Adrenal gland (tissue), 9 donors: ENCODE measurements at regions not wholly inside any gene's neighbourhood (a gene's known extent, or its start where the extent isn't known, plus 50 kb on each side); places are given as distances from the start of the nearest gene placed in this dataset.
"Not testable (repeated sequence)": the region's sequence is repeated elsewhere in the genome, so short reads cannot be mapped to it uniquely, and the experiment has no call there.

ENCODE experiments used
- DNase-seq, 7 donors: peaks; one replicate each; pipeline ENCODE4 v3.0.0-alpha.2; 2019 to 2020
- H3K27ac ChIP-seq, 5 donors: fragments of 200-600 bp; sonication (generic) in 4 of 5; 1 replicate in 3 of 5; 2 replicates in 2 of 5; pipeline versions ENCODE4 v1.5.1 to v1.8.0; 2016 to 2020; ENCODE audit warnings: mild to moderate bottlenecking in 1 of 5
- H3K27me3 ChIP-seq: fragments of 200-600 bp; 2 replicates; pipeline ENCODE4 v1.8.0; 2021
- H3K36me3 ChIP-seq, 2 donors: fragments of 200-600 bp; replicated peaks in 1 of 2; 1 replicate in 1 of 2; 2 replicates in 1 of 2; pipeline versions ENCODE4 v1.5.1 to v1.8.0; 2018 to 2022
- H3K4me1 ChIP-seq, 2 donors: fragments of 200-600 bp; replicated peaks in 1 of 2; 1 replicate in 1 of 2; 2 replicates in 1 of 2; pipeline versions ENCODE4 v1.5.1 to v1.8.0; 2018 to 2021
- H3K4me3 ChIP-seq, 4 donors: fragments of 200-600 bp; sonication (generic) in 3 of 4; one replicate each; pipeline ENCODE4 v1.5.1; 2016 to 2018
- H3K9me3 ChIP-seq, 3 donors: fragments of 200-600 bp; sonication (generic) in 1 of 3; replicated peaks in 1 of 3; 1 replicate in 2 of 3; 2 replicates in 1 of 3; pipeline versions ENCODE4 v1.5.1 to v1.8.0; 2016 to 2021
- CTCF ChIP-seq, 6 experiments: fragments of 450-650 bp in 4 of 6; fragments of 200-600 bp in 2 of 6; sonication (generic) in 1 of 6; IDR thresholded peaks; 1 replicate in 5 of 6; 2 replicates in 1 of 6; pipeline versions ENCODE4 v1.5.1 to v1.8.0; 2016 to 2021; ENCODE audit warnings: antibody characterized with exemption in 6 of 6, mild to moderate bottlenecking in 2 of 6, moderate library complexity in 1 of 6
- POLR2A ChIP-seq, 2 donors: fragments of 450-650 bp; IDR thresholded peaks; one replicate each; pipeline ENCODE4 v1.6.1; 2017; ENCODE audit warnings: antibody characterized with exemption in 2 of 2, mild to moderate bottlenecking in 2 of 2, moderate library complexity in 1 of 2
- WGBS, 4 donors: extraction: QIAGEN DNeasy Blood & Tissue Kit in 2 of 4; methylation state at CpG; one replicate each; pipeline versions ENCODE4 v1.1.5 to v1.1.7; 2013 to 2017; 5-methylcytosine and 5-hydroxymethylcytosine counted together
- intact Hi-C, 2 donors: fragments of 100-400 bp; cut with DNase I; formaldehyde crosslinking; loops; one replicate each; pipeline versions ENCODE4 v1.14.1 to v1.15.0; 2022 to 2023
- donor health status: healthy with polysubstance abuse.
- donor health status: Bipolar disorder and iron deficiency.
- donor health status: DM: yes; HTN: yes; CAD: no.
- donor health status: DM: no; HTN: no; CAD: no.
- donor health status: DM: no; HTN: no; CAD: no.

- DNase-seq, result no peak
- no peaks in the 10 kb centered on the region for H3K27me3 ChIP-seq
- no peak overlapping the region for H3K4me3 ChIP-seq
- intact Hi-C loops, result no loop called here
- no peaks in the 10 kb centered on the region for H3K9me3 ChIP-seq
- H3K27ac ChIP-seq, result no peak overlapping the region
- 82 to 94% (median 85%) methylated on average over 5 of the region's 5 CpGs for WGBS, 4 donors
- TF ChIP-seq POLR2A (IDR thresholded peaks at IDR 0.05), result no peak
- TF ChIP-seq CTCF (IDR thresholded peaks at IDR 0.05), result no peak
- no peaks in the 10 kb centered on the region for H3K4me1 ChIP-seq
- H3K36me3 ChIP-seq, result no peaks in the 10 kb centered on the region
Measured at GRCh38 chr5:174559566-174560090, 164.8 kb upstream of the MSX2 start.

GRCh38 chr5:174560861-174561260, 163.5 kb upstream of the MSX2 start:
- H3K9me3 ChIP-seq, result no peaks in the 10 kb centered on the region
- WGBS, 4 donors, result 72 to 84% (median 75%) methylated on average over 3 of the region's 3 CpGs
- H3K27me3 ChIP-seq, result no peaks in the 10 kb centered on the region
- H3K4me1 ChIP-seq, result no peaks in the 10 kb centered on the region
- no peak for DNase-seq
- no peak overlapping the region for H3K27ac ChIP-seq
- no peaks in the 10 kb centered on the region for H3K36me3 ChIP-seq
- TF ChIP-seq CTCF (IDR thresholded peaks at IDR 0.05) (no peak), POLR2A (IDR thresholded peaks at IDR 0.05) (no peak)
- no peak overlapping the region for H3K4me3 ChIP-seq
- intact Hi-C loops, result no loop called here

- H3K36me3 ChIP-seq, H3K27me3 ChIP-seq, H3K9me3 ChIP-seq, intact Hi-C loops, H3K4me3 ChIP-seq, H3K27ac ChIP-seq, H3K4me1 ChIP-seq: not testable (repeated sequence)
- WGBS, 4 donors, result 52 to 68% (median 65%) methylated on average over 6 of the region's 6 CpGs
- peak in 2 of 7 donors; percentile 6 to 24 for DNase-seq
Measured at GRCh38 chr5:174563040-174563439, 161.3 kb upstream of the MSX2 start.

- Histone ChIP-seq H3K9me3 (no peaks in the 10 kb centered on the region), H3K4me1 (no peaks in the 10 kb centered on the region), H3K27me3 (no peaks in the 10 kb centered on the region), H3K27ac (no peak overlapping the region), H3K4me3 (no peak overlapping the region), H3K36me3 (no peaks in the 10 kb centered on the region)
- 54 to 66% (median 61%) methylated on average over 9 of the region's 9 CpGs for WGBS, 4 donors
- no peak for DNase-seq
- intact Hi-C loops, result no loop called here
- no peak for TF ChIP-seq CTCF (IDR thresholded peaks at IDR 0.05)
- no peak for TF ChIP-seq POLR2A (IDR thresholded peaks at IDR 0.05)
Measured at GRCh38 chr5:174563899-174564298, 160.5 kb upstream of the MSX2 start.

GRCh38 chr5:174567506-174568141, 156.8 kb upstream of the MSX2 start:
- no peak for DNase-seq
- Histone ChIP-seq H3K4me3 (no peak overlapping the region), H3K36me3 (no peaks in the 10 kb centered on the region), H3K27ac (no peak overlapping the region), H3K27me3 (no peaks in the 10 kb centered on the region), H3K9me3 (no peaks in the 10 kb centered on the region), H3K4me1 (peaks cover 0 to 5% of the 10 kb centered on the region in 2 donors)
- intact Hi-C loops, result no loop called here
- 86 to 91% (median 89%) methylated on average over 7 of the region's 7 CpGs for WGBS, 4 donors
- TF ChIP-seq CTCF (IDR thresholded peaks at IDR 0.05) (no peak), POLR2A (IDR thresholded peaks at IDR 0.05) (no peak)
